HepG2 (cell line): ENCODE measurements at regions not wholly inside any gene's neighbourhood (a gene's known extent, or its start where the extent isn't known, plus 50 kb on each side); places are given as distances from the start of the nearest gene placed in this dataset.

Experiments used
- ATAC-seq: fragments of 200-7000 bp; cut with Tn5 transposase; 3 replicates; pipeline ENCODE4 v1.9.1; 2020; ENCODE audit warnings: mild to moderate bottlenecking, moderate library complexity
- BruUV-seq: library from RNA; stranded (reverse); fragments of 400-500 nt; replicated peaks from 2 replicates; lab custom pipeline; 2021; lab: Mats Ljungman, UMichigan
- CTCF ChIA-PET: fragments of 300-600 bp; formaldehyde crosslinking; extraction: SDS; loops from one replicate; lab custom pipeline; 2021; ENCODE audit warnings: low total read pairs, inconsistent platforms, low intra/inter-chr PET ratio; lab: Yijun Ruan, JAX
- POLR2A ChIA-PET: fragments of 350-600 bp; sonication (Branson Sonifier 250); formaldehyde crosslinking; loops from one replicate; lab custom pipeline; 2020; ENCODE audit warnings: antibody characterized with exemption, inconsistent platforms; lab: Yijun Ruan, JAX
- DNase-seq: peaks from one replicate; pipeline ENCODE4 v3.0.0-alpha.2; 2015; ENCODE audit warnings: low spot score
- FAIRE-seq: peaks from 3 replicates; lab custom pipeline; 2011; peaks lifted over from hg19 to GRCh38; lab: Jason Lieb, UNC
- H2AFZ ChIP-seq: one replicate; pipeline ENCODE4 v1.6.1; 2011; ENCODE audit warnings: low read length, inconsistent platforms
- H3K27ac ChIP-seq: fragments of 300-600 bp; 3 replicates; pipeline ENCODE4 v1.8.0; 2011; ENCODE audit warnings: mixed run types, mild to moderate bottlenecking, mixed read lengths, low read length, inconsistent platforms; ENCODE audit not compliant: insufficient read depth; ENCODE audit errors: extremely low read length
- H3K27me3 ChIP-seq, 2 experiments: fragments of 200-600 bp in 1 of 2; 2 replicates in 1 of 2; 3 replicates in 1 of 2; pipeline versions ENCODE4 v1.6.0 to v1.8.0; 2011; ENCODE audit warnings: low read length in 2 of 2, mild to moderate bottlenecking in 2 of 2, moderate library complexity in 2 of 2, inconsistent platforms in 1 of 2; ENCODE audit not compliant: insufficient read depth in 2 of 2, control insufficient read depth in 1 of 2
- H3K36me3 ChIP-seq, 2 experiments: fragments of 200-600 bp in 1 of 2; replicated peaks in 1 of 2; 2 replicates in 1 of 2; 3 replicates in 1 of 2; pipeline versions ENCODE4 v1.5.1 to v1.8.0; 2011; ENCODE audit warnings: low read length in 2 of 2, inconsistent platforms in 1 of 2; ENCODE audit not compliant: insufficient read depth in 2 of 2, control insufficient read depth in 1 of 2
- H3K4me1 ChIP-seq: 2 replicates; pipeline ENCODE4 v1.5.1; 2012; ENCODE audit warnings: low read length, inconsistent platforms; ENCODE audit not compliant: insufficient read depth
- H3K4me2 ChIP-seq: 2 replicates; pipeline ENCODE4 v1.6.0; 2011; ENCODE audit warnings: low read depth, low read length, inconsistent platforms
- H3K4me3 ChIP-seq, 3 experiments: fragments of 200-600 bp in 1 of 3; sonication (generic), shearing (Covaris generic) in 1 of 3; replicated peaks in 1 of 3; 2 replicates each; pipeline ENCODE4 v1.5.1; 2011 to 2016; ENCODE audit warnings: low read length in 3 of 3, inconsistent platforms in 2 of 3, low read depth in 2 of 3, mild to moderate bottlenecking in 2 of 3, control low read depth in 1 of 3, mixed read lengths in 1 of 3; ENCODE audit not compliant: insufficient read depth in 1 of 3
- H3K79me2 ChIP-seq: one replicate; pipeline ENCODE4 v1.6.1; 2011; ENCODE audit warnings: low read length, inconsistent platforms; ENCODE audit not compliant: insufficient read depth
- H3K9ac ChIP-seq: 2 replicates; pipeline ENCODE4 v1.6.0; 2011; ENCODE audit warnings: mild to moderate bottlenecking, low read depth, low read length, inconsistent platforms; ENCODE audit not compliant: insufficient read depth
- H3K9me3 ChIP-seq: 2 replicates; pipeline ENCODE4 v1.5.1; 2012; ENCODE audit warnings: mild to moderate bottlenecking, low read length
- H4K20me1 ChIP-seq: 2 replicates; pipeline ENCODE4 v1.6.0; 2011; ENCODE audit warnings: inconsistent platforms, mild to moderate bottlenecking, low read length, moderate library complexity; ENCODE audit not compliant: insufficient read depth
- CBX2 ChIP-seq, 2 experiments: fragments of 200-600 bp in 1 of 2; sonication (generic); formaldehyde crosslinking in 1 of 2; IDR thresholded peaks; 2 replicates each; pipeline versions ENCODE4 v1.7.0 to v1.8.1; 2018 to 2022; ENCODE audit warnings: low read depth in 2 of 2, low read length in 1 of 2, mild to moderate bottlenecking in 1 of 2, missing genetic modification reagents in 1 of 2
- CTCF ChIP-seq: sonication (generic); formaldehyde crosslinking; IDR thresholded peaks from 2 replicates; pipeline ENCODE4 v1.5.0; 2020; ENCODE audit warnings: mild to moderate bottlenecking, missing genetic modification reagents, moderate library complexity
- FOXK2 ChIP-seq: fragments of 450-650 bp; IDR thresholded peaks from 2 replicates; pipeline ENCODE4 v1.6.1; 2016
- GPN1 ChIP-seq: sonication (generic); formaldehyde crosslinking; IDR thresholded peaks from 2 replicates; pipeline ENCODE4 v1.5.1; 2020; ENCODE audit warnings: missing genetic modification reagents, borderline replicate concordance
- MATR3 ChIP-seq: sonication (generic); formaldehyde crosslinking; IDR thresholded peaks from 2 replicates; pipeline ENCODE4 v1.4.0; 2020; ENCODE audit warnings: missing genetic modification reagents
- MYNN ChIP-seq: sonication (generic); formaldehyde crosslinking; IDR thresholded peaks from 2 replicates; pipeline ENCODE4 v1.4.0; 2020; ENCODE audit warnings: mild to moderate bottlenecking, low read depth, missing genetic modification reagents
- NFKBIZ ChIP-seq: IDR thresholded peaks from 2 replicates; pipeline ENCODE4 v1.6.1; 2018; ENCODE audit warnings: missing genetic modification reagents, missing compliant biosample characterization
- PLSCR1 ChIP-seq: sonication (generic); formaldehyde crosslinking; IDR thresholded peaks from 2 replicates; pipeline ENCODE4 v1.5.0; 2020; ENCODE audit warnings: missing genetic modification reagents, mild to moderate bottlenecking, borderline replicate concordance
- POGK ChIP-seq: sonication (generic); formaldehyde crosslinking; conservative IDR thresholded peaks from 2 replicates; pipeline ENCODE4 v1.8.0; 2022; ENCODE audit warnings: mild to moderate bottlenecking, moderate library complexity, missing genetic modification reagents
- ZBTB43 ChIP-seq: sonication (generic); formaldehyde crosslinking; conservative IDR thresholded peaks from 2 replicates; pipeline ENCODE4 v1.4.0; 2020; ENCODE audit warnings: missing genetic modification reagents
- ZFP1 ChIP-seq: IDR thresholded peaks from 2 replicates; pipeline ENCODE4 v1.6.1; 2016
- ZNF460 ChIP-seq: sonication (generic); formaldehyde crosslinking; IDR thresholded peaks from 2 replicates; pipeline ENCODE4 v1.5.1; 2020; ENCODE audit warnings: missing genetic modification reagents, mild to moderate bottlenecking, borderline replicate concordance
- ZNF737 ChIP-seq: sonication (generic); formaldehyde crosslinking; IDR thresholded peaks from 2 replicates; pipeline ENCODE4 v1.5.0; 2020; ENCODE audit warnings: missing genetic modification reagents, mild to moderate bottlenecking, borderline replicate concordance
- ZNF792 ChIP-seq: IDR thresholded peaks from 2 replicates; pipeline ENCODE4 v1.6.1; 2016
- ZNF850 ChIP-seq: sonication (generic); formaldehyde crosslinking; conservative IDR thresholded peaks from 2 replicates; pipeline ENCODE4 v1.9.0; 2021; ENCODE audit warnings: mild to moderate bottlenecking, missing genetic modification reagents
- ZSCAN12 ChIP-seq: sonication (generic); formaldehyde crosslinking; IDR thresholded peaks from 2 replicates; pipeline ENCODE4 v1.9.0; 2021; ENCODE audit warnings: mild to moderate bottlenecking, missing genetic modification reagents
- in situ Hi-C: cut with HindIII; loops from 2 replicates; pipeline ENCODE4 v1.10.0; 2017; ENCODE audit warnings: low pct_unique_long_range_greater_than_20kb; ENCODE audit not compliant: extremely low pct_ligation_motif_present
- intact Hi-C: fragments of 100-400 bp; cut with micrococcal nuclease; formaldehyde crosslinking; loops from one replicate; pipeline ENCODE4 v1.10.0; 2022; ENCODE audit not compliant: unreplicated experiment
- TF ChIP-seq, protein P1 (sequence below): sonication (generic); formaldehyde crosslinking; IDR thresholded peaks from 2 replicates; pipeline ENCODE4 v1.4.0; 2020; ENCODE audit warnings: missing genetic modification reagents

DNA sequence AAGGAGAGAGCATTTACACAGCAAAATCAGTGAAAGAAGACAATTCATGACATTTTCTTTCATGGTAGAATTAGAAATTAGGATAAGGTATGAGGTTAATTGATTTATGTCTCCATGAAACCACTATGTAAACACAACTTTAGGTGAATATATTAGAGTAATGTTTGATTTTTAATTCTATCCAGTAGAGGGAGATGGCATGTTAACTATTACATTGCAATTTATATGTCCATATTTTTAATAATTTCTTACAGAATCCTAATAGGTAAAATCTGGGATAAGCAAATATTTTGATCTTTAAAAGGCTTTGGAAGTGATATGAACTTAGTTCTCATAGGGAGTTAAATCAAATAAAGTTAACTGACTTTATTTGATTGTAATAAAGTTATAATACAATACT is 373.4 kb upstream of the PDE3A start:
- BruUV-seq, result no TSS peak
- H3K27me3 ChIP-seq, result no peaks in the 10 kb centered on the region
- H3K4me1 ChIP-seq, result no peaks in the 10 kb centered on the region
- no peaks in the 10 kb centered on the region for H3K9me3 ChIP-seq
- ChIA-PET POLR2A (no interaction called here), CTCF (no interaction called here)
- intact Hi-C loops, result no loop called here
- TF ChIP-seq, protein P1, sequence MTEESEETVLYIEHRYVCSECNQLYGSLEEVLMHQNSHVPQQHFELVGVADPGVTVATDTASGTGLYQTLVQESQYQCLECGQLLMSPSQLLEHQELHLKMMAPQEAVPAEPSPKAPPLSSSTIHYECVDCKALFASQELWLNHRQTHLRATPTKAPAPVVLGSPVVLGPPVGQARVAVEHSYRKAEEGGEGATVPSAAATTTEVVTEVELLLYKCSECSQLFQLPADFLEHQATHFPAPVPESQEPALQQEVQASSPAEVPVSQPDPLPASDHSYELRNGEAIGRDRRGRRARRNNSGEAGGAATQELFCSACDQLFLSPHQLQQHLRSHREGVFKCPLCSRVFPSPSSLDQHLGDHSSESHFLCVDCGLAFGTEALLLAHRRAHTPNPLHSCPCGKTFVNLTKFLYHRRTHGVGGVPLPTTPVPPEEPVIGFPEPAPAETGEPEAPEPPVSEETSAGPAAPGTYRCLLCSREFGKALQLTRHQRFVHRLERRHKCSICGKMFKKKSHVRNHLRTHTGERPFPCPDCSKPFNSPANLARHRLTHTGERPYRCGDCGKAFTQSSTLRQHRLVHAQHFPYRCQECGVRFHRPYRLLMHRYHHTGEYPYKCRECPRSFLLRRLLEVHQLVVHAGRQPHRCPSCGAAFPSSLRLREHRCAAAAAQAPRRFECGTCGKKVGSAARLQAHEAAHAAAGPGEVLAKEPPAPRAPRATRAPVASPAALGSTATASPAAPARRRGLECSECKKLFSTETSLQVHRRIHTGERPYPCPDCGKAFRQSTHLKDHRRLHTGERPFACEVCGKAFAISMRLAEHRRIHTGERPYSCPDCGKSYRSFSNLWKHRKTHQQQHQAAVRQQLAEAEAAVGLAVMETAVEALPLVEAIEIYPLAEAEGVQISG, result no peak
- TF ChIP-seq CBX2 (IDR thresholded peaks at IDR 0.05; ENCODE audit: low read depth, low read length) (no peak), CBX2 (CRISPR knock-in tag; IDR thresholded peaks at IDR 0.05; ENCODE audit: low read depth) (no peak), GPN1 (CRISPR knock-in tag) (no peak), NFKBIZ (no peak), ZNF460 (CRISPR knock-in tag) (no peak), ZNF792 (CRISPR knock-in tag) (no peak), MATR3 (no peak), FOXK2 (no peak), MYNN (CRISPR knock-in tag) (no peak), ZNF737 (CRISPR knock-in tag) (no peak), PLSCR1 (no peak), ZFP1 (no peak), ZBTB43 (no peak), POGK (CRISPR knock-in tag) (no peak), CTCF (no peak), ZNF850 (no peak), ZSCAN12 (CRISPR knock-in tag) (no peak)
- ATAC-seq, result no peak
- no peaks in the 10 kb centered on the region for H3K36me3 ChIP-seq
- no peaks in the 10 kb centered on the region for H4K20me1 ChIP-seq
- no peak overlapping the region for H3K4me3 ChIP-seq
- no peak overlapping the region for H3K4me2 ChIP-seq
- no peak overlapping the region for H3K9ac ChIP-seq
- H3K27ac ChIP-seq, result no peak overlapping the region
- no peak overlapping the region for H2AFZ ChIP-seq
- no peak for FAIRE-seq
- H3K79me2 ChIP-seq, result no peaks in the 10 kb centered on the region
- no peak for DNase-seq
- in situ Hi-C loops, result no loop called here
